ENCODE measurements at regions not wholly inside any gene's neighbourhood (a gene's known extent, or its start where the extent isn't known, plus 50 kb on each side); places are given as distances from the start of the nearest gene placed in this dataset.

- no peak overlapping the region for H3K4me2 ChIP-seq (ENCODE audit: insufficient read depth, low read length)
- TF ChIP-seq CTCF (IDR thresholded peaks at IDR 0.05; ENCODE audit: extremely low read depth, low read depth, low read length), result no peak
- H3K36me3 ChIP-seq (ENCODE audit: insufficient read depth, low read length), result no peaks in the 10 kb centered on the region
- DNase-seq (ENCODE audit: insufficient read length, low spot score, missing footprints), result no peak
- H2AFZ ChIP-seq (ENCODE audit: low read length), result peak overlapping the region; percentile 32
- no peaks in the 10 kb centered on the region for H4K20me1 ChIP-seq (ENCODE audit: insufficient read depth, low read length)
- H3K9me3 ChIP-seq (ENCODE audit: low read depth, low read length), result no peaks in the 10 kb centered on the region
- no peaks in the 10 kb centered on the region for H3K27me3 ChIP-seq (ENCODE audit: insufficient read depth, low read length)
- H3K79me2 ChIP-seq (ENCODE audit: insufficient read depth, low read length), result no peaks in the 10 kb centered on the region
- H3K27ac ChIP-seq (ENCODE audit: low read depth, low read length), result no peak overlapping the region
- H3K4me3 ChIP-seq (ENCODE audit: insufficient read depth, low read length), result no peak overlapping the region
- H3K4me1 ChIP-seq (ENCODE audit: insufficient read depth, low read length), result peaks cover 4% of the 10 kb centered on the region
Observed at GRCh38 chr3:154783521-154783931, 296.6 kb upstream of the MME start.

- DNase-seq (ENCODE audit: insufficient read length, low spot score, missing footprints), result no peak
- Histone ChIP-seq H3K4me2 (ENCODE audit: insufficient read depth, low read length) (no peak overlapping the region), H3K9me3 (ENCODE audit: low read depth, low read length) (no peaks in the 10 kb centered on the region), H3K27me3 (ENCODE audit: insufficient read depth, low read length) (no peaks in the 10 kb centered on the region), H3K79me2 (ENCODE audit: insufficient read depth, low read length) (no peaks in the 10 kb centered on the region), H2AFZ (ENCODE audit: low read length) (no peak overlapping the region), H4K20me1 (ENCODE audit: insufficient read depth, low read length) (no peaks in the 10 kb centered on the region), H3K36me3 (ENCODE audit: insufficient read depth, low read length) (no peaks in the 10 kb centered on the region), H3K4me1 (ENCODE audit: insufficient read depth, low read length) (peaks cover 4% of the 10 kb centered on the region), H3K4me3 (ENCODE audit: insufficient read depth, low read length) (no peak overlapping the region), H3K27ac (ENCODE audit: low read depth, low read length) (no peak overlapping the region)
- TF ChIP-seq CTCF (IDR thresholded peaks at IDR 0.05; ENCODE audit: extremely low read depth, low read depth, low read length), result no peak
Observed at GRCh38 chr3:154783061-154783460, 297.1 kb upstream of the MME start.

- TF ChIP-seq CTCF (IDR thresholded peaks at IDR 0.05; ENCODE audit: extremely low read depth, low read depth, low read length), result no peak
- Histone ChIP-seq H3K4me2 (ENCODE audit: insufficient read depth, low read length) (no peak overlapping the region), H3K9me3 (ENCODE audit: low read depth, low read length) (no peaks in the 10 kb centered on the region), H3K36me3 (ENCODE audit: insufficient read depth, low read length) (no peaks in the 10 kb centered on the region), H3K79me2 (ENCODE audit: insufficient read depth, low read length) (no peaks in the 10 kb centered on the region), H2AFZ (ENCODE audit: low read length) (no peak overlapping the region), H4K20me1 (ENCODE audit: insufficient read depth, low read length) (no peaks in the 10 kb centered on the region), H3K4me1 (ENCODE audit: insufficient read depth, low read length) (peaks cover 4% of the 10 kb centered on the region), H3K27me3 (ENCODE audit: insufficient read depth, low read length) (no peaks in the 10 kb centered on the region), H3K27ac (ENCODE audit: low read depth, low read length) (no peak overlapping the region), H3K4me3 (ENCODE audit: insufficient read depth, low read length) (no peak overlapping the region)
- no peak for DNase-seq (ENCODE audit: insufficient read length, low spot score, missing footprints)
Observed at GRCh38 chr3:154782151-154782550, 298.0 kb upstream of the MME start.

- H3K4me3 ChIP-seq (ENCODE audit: insufficient read depth, low read length), result no peak overlapping the region
- TF ChIP-seq CTCF (IDR thresholded peaks at IDR 0.05; ENCODE audit: extremely low read depth, low read depth, low read length), result no peak
- no peaks in the 10 kb centered on the region for H3K79me2 ChIP-seq (ENCODE audit: insufficient read depth, low read length)
- H4K20me1 ChIP-seq (ENCODE audit: insufficient read depth, low read length), result no peaks in the 10 kb centered on the region
- H3K36me3 ChIP-seq (ENCODE audit: insufficient read depth, low read length), result no peaks in the 10 kb centered on the region
- no peaks in the 10 kb centered on the region for H3K27me3 ChIP-seq (ENCODE audit: insufficient read depth, low read length)
- no peaks in the 10 kb centered on the region for H3K9me3 ChIP-seq (ENCODE audit: low read depth, low read length)
- peaks cover 4% of the 10 kb centered on the region for H3K4me1 ChIP-seq (ENCODE audit: insufficient read depth, low read length)
- no peak overlapping the region for H2AFZ ChIP-seq (ENCODE audit: low read length)
- H3K27ac ChIP-seq (ENCODE audit: low read depth, low read length), result no peak overlapping the region
- no peak overlapping the region for H3K4me2 ChIP-seq (ENCODE audit: insufficient read depth, low read length)
- DNase-seq (ENCODE audit: insufficient read length, low spot score, missing footprints), result no peak
Observed at GRCh38 chr3:154781595-154781994, 298.5 kb upstream of the MME start.
